GM12872 (cell line): ENCODE measurements at regions not wholly inside any gene's neighbourhood (a gene's known extent, or its start where the extent isn't known, plus 50 kb on each side); places are given as distances from the start of the nearest gene placed in this dataset.

Experiments used
- CTCF ChIP-seq: IDR thresholded peaks from 3 replicates; pipeline ENCODE4 v1.5.1; 2011; ENCODE audit warnings: low read depth, mild to moderate bottlenecking, low read length, moderate library complexity; ENCODE audit not compliant: insufficient read depth

- TF ChIP-seq CTCF: no peak
Measured at GRCh38 chr12:41627476-41627875, 439.4 kb downstream of the PDZRN4 start.

GRCh38 chr12:41624571-41624970 is 436.5 kb downstream of the PDZRN4 start:
- TF ChIP-seq CTCF: no peak
